Uterus (tissue), 3 donors: ENCODE measurements at regions not wholly inside any gene's neighbourhood (a gene's known extent, or its start where the extent isn't known, plus 50 kb on each side); places are given as distances from the start of the nearest gene placed in this dataset.
"Not testable (repeated sequence)": the region's sequence is repeated elsewhere in the genome, so short reads cannot be mapped to it uniquely, and the experiment has no call there.

Experiments
- DNase-seq, 2 donors: peaks; one replicate each; pipeline ENCODE4 v3.0.0-alpha.2; 2019 to 2020
- H3K27ac ChIP-seq, 2 donors: fragments of 200-600 bp; sonication (generic); 1 replicate in 1 of 2; 2 replicates in 1 of 2; pipeline ENCODE4 v1.5.1; 2016 to 2018
- H3K27me3 ChIP-seq, 2 donors: fragments of 200-600 bp; sonication (generic); one replicate each; pipeline ENCODE4 v1.5.1; 2018 to 2019; ENCODE audit warnings: control low read depth in 1 of 2
- H3K36me3 ChIP-seq, 2 donors: fragments of 200-600 bp; sonication (generic); one replicate each; pipeline ENCODE4 v1.5.1; 2019; ENCODE audit warnings: control low read depth in 1 of 2
- H3K4me1 ChIP-seq, 2 donors: fragments of 200-600 bp; sonication (generic); one replicate each; pipeline ENCODE4 v1.5.1; 2018 to 2019; ENCODE audit warnings: control low read depth in 1 of 2
- H3K4me3 ChIP-seq, 2 donors: fragments of 200-600 bp; sonication (generic); 1 replicate in 1 of 2; 2 replicates in 1 of 2; pipeline ENCODE4 v1.5.1; 2018 to 2019; ENCODE audit warnings: mild to moderate bottlenecking in 1 of 2
- H3K9me3 ChIP-seq, 2 donors: fragments of 200-600 bp; sonication (generic); one replicate each; pipeline ENCODE4 v1.5.1; 2019; ENCODE audit warnings: control low read depth in 1 of 2
- POLR2A ChIP-seq, 2 donors: fragments of 450-650 bp; IDR thresholded peaks; one replicate each; pipeline ENCODE4 v1.6.1; 2016; ENCODE audit warnings: antibody characterized with exemption in 2 of 2, mild to moderate bottlenecking in 1 of 2, moderate library complexity in 1 of 2
- intact Hi-C: fragments of 100-400 bp; cut with DNase I; formaldehyde crosslinking; loops from one replicate; pipeline ENCODE4 v1.15.1; 2023; ENCODE audit warnings: low total_unique reads
- TF ChIP-seq, protein P1 (sequence below), 4 experiments: fragments of 200-600 bp in 2 of 4; fragments of 450-650 bp in 2 of 4; sonication (generic) in 2 of 4; IDR thresholded peaks; one replicate each; pipeline ENCODE4 v1.5.1; 2016 to 2019; ENCODE audit warnings: antibody characterized with exemption in 4 of 4, mild to moderate bottlenecking in 2 of 4, moderate library complexity in 1 of 4
- donor health status: DM: yes; HTN: yes; CAD: no.

DNA sequence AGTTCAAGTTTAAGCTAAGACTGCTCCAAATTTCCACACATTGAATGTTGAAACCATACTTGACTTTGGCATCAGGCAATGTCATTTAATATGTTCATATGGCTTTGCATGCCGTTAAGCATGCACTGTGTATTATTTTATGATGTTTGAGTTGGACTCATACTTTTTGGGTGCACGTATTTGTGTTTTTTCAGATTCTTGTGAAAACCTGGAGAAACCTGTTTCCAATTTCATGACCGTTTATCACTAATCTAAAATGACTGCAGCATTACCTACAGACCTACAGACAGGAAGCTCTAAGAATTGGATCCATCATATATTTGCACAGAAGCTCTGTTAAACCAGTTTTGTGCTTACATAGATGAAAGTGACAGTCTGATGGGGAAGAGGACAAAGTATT, 1093.0 kb upstream of the INTU start:
- H3K4me3 ChIP-seq = no peak overlapping the region
- no peak for DNase-seq
- H3K4me1 ChIP-seq = no peaks in the 10 kb centered on the region
- no peak overlapping the region for H3K27ac ChIP-seq
- H3K9me3 ChIP-seq = no peaks in the 10 kb centered on the region
- intact Hi-C loops = no loop called here
- no peaks in the 10 kb centered on the region for H3K36me3 ChIP-seq
- H3K27me3 ChIP-seq = no peaks in the 10 kb centered on the region
- no peak for TF ChIP-seq POLR2A (IDR thresholded peaks at IDR 0.05)
- TF ChIP-seq, protein P1, sequence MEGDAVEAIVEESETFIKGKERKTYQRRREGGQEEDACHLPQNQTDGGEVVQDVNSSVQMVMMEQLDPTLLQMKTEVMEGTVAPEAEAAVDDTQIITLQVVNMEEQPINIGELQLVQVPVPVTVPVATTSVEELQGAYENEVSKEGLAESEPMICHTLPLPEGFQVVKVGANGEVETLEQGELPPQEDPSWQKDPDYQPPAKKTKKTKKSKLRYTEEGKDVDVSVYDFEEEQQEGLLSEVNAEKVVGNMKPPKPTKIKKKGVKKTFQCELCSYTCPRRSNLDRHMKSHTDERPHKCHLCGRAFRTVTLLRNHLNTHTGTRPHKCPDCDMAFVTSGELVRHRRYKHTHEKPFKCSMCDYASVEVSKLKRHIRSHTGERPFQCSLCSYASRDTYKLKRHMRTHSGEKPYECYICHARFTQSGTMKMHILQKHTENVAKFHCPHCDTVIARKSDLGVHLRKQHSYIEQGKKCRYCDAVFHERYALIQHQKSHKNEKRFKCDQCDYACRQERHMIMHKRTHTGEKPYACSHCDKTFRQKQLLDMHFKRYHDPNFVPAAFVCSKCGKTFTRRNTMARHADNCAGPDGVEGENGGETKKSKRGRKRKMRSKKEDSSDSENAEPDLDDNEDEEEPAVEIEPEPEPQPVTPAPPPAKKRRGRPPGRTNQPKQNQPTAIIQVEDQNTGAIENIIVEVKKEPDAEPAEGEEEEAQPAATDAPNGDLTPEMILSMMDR (IDR thresholded peaks at IDR 0.05) = no peak

DNA sequence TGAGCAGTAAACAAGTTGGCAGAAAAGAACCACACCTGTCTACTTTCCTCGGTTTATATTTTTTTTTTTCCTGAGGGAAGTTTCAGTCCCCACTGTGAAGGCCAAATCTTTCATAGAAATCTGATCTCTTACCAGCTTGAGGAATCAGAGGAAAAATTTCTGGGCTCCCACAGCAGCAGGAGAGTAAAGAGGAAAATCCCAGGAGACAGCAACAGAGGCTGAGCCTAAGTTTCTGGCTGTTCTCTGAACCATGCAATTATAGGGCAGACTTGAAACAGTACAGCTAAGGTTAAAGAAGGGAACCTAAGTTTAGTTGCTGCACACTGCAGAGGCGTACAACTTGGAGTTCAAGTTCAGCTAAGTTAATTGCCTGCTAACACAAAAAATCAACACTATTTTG, 1090.9 kb upstream of the INTU start:
- intact Hi-C loops = no loop called here
- TF ChIP-seq, protein P1 (IDR thresholded peaks at IDR 0.05) = no peak
- no peak for TF ChIP-seq POLR2A (IDR thresholded peaks at IDR 0.05)
- H3K9me3 ChIP-seq = no peaks in the 10 kb centered on the region

DNA sequence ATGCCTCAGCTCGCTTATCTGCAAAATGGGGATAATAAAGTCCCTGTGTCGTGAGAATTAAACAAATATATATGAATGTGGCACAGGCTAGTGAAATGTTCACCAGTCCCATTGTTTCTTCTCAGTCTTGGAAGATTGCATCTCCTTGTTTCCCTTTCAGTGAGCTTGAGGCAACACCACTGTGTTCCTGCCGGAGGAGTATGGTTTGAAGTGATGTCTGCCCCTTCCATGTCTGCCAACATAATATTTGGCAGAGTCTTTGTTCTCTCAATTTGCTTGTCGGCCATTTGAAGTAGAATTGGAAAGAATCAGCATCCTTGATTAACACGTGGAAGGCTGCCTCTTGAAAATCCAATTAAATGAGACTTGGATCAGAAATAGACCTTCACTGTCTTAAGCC, 1088.5 kb upstream of the INTU start:
- Histone ChIP-seq H3K4me1 (no peaks in the 10 kb centered on the region), H3K36me3 (no peaks in the 10 kb centered on the region), H3K27ac (no peak overlapping the region), H3K9me3 (no peaks in the 10 kb centered on the region), H3K4me3 (no peak overlapping the region), H3K27me3 (no peaks in the 10 kb centered on the region)
- TF ChIP-seq POLR2A (IDR thresholded peaks at IDR 0.05) = no peak
- TF ChIP-seq, protein P1 (IDR thresholded peaks at IDR 0.05) = no peak
- no peak for DNase-seq
- intact Hi-C loops = no loop called here

More for the DNA sequence above, 1090.9 kb upstream of the INTU start:
- Histone ChIP-seq H3K36me3 (no peaks in the 10 kb centered on the region), H3K27me3 (no peaks in the 10 kb centered on the region), H3K4me3 (no peak overlapping the region), H3K27ac (no peak overlapping the region), H3K4me1 (no peaks in the 10 kb centered on the region)
- DNase-seq = no peak

DNA sequence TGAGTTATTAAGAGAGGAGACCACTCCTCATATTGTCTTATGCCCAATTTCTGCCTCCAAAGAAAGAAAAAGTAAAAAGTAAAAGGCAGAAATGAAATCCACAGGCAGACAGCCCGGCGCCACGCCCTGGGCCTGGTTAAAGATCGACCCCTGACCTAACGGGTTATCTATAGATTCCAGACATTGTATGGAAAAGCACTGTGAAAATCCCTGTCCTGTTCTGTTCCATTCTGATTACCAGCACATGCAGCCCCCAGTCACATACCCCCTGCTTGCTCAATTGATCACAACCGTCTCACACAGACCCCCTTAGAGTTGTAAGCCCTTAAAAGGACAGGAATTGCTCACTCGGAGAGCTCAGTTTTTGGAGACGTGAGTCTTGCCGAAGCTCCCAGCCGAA, 1086.6 kb upstream of the INTU start:
- H3K27me3 ChIP-seq, H3K27ac ChIP-seq, DNase-seq, H3K9me3 ChIP-seq, H3K36me3 ChIP-seq, intact Hi-C loops, H3K4me1 ChIP-seq, H3K4me3 ChIP-seq: not testable (repeated sequence)

DNA sequence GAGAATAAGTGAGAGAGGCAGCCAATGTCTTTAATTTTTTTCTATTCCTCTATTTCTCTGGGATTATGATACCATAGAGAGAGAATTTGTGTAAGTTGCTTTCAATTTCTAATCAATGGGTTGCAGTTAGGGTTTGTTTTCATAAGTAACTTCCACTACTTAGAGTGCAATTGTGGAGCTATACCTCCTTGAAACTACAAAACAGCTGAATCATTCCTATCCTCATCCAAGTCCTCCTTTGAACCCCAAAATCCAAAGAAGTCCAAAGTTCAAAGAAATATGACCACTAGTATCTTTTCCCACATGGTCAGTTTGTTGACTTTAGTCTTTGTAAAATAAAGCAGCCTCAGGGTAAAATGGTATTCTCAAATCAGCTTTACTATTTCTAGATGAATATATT, 1085.4 kb upstream of the INTU start:
- no peaks in the 10 kb centered on the region for H3K4me1 ChIP-seq

More for the DNA sequence above, 1085.4 kb upstream of the INTU start:
- H3K9me3 ChIP-seq = no peaks in the 10 kb centered on the region
- DNase-seq = no peak
- H3K27ac ChIP-seq = no peak overlapping the region
- no peak for TF ChIP-seq POLR2A (IDR thresholded peaks at IDR 0.05)
- TF ChIP-seq, protein P1 (IDR thresholded peaks at IDR 0.05) = no peak
- no peaks in the 10 kb centered on the region for H3K27me3 ChIP-seq
- H3K36me3 ChIP-seq = no peaks in the 10 kb centered on the region
- intact Hi-C loops = no loop called here
- H3K4me3 ChIP-seq = no peak overlapping the region
